ENCODE measurements at regions not wholly inside any gene's neighbourhood (a gene's known extent, or its start where the extent isn't known, plus 50 kb on each side); places are given as distances from the start of the nearest gene placed in this dataset.
"Not testable (repeated sequence)": the region's sequence is repeated elsewhere in the genome, so short reads cannot be mapped to it uniquely, and the experiment has no call there.

- DNase-seq = no peak
Measured at GRCh38 chr18:39305766-39306165, 1740.2 kb upstream of the CELF4 start.

- DNase-seq = no peak
Measured at GRCh38 chr18:39302481-39302880, 1736.9 kb upstream of the CELF4 start.

- DNase-seq = no peak
Measured at GRCh38 chr18:39299152-39299551, 1733.6 kb upstream of the CELF4 start.

- DNase-seq = no peak
Measured at GRCh38 chr18:39297225-39297624, 1731.6 kb upstream of the CELF4 start.

GRCh38 chr18:39296293-39296888 is 1730.8 kb upstream of the CELF4 start:
- no peak for DNase-seq

- DNase-seq = no peak
Measured at GRCh38 chr18:39276764-39277163, 1711.2 kb upstream of the CELF4 start.

GRCh38 chr18:39274535-39274934 is 1708.9 kb upstream of the CELF4 start:
- DNase-seq = no peak

- no peak for DNase-seq
Measured at GRCh38 chr18:39272230-39272629, 1706.6 kb upstream of the CELF4 start.

GRCh38 chr18:39271654-39272053 is 1706.1 kb upstream of the CELF4 start:
- no peak for DNase-seq

GRCh38 chr18:39260565-39260964 is 1695.0 kb upstream of the CELF4 start:
- DNase-seq = no peak

- DNase-seq = no peak
Measured at GRCh38 chr18:39259736-39260135, 1694.1 kb upstream of the CELF4 start.

GRCh38 chr18:39244242-39244641 is 1678.6 kb upstream of the CELF4 start:
- no peak for DNase-seq

GRCh38 chr18:39241534-39241933 is 1675.9 kb upstream of the CELF4 start:
- no peak for DNase-seq

- no peak for DNase-seq
Measured at GRCh38 chr18:39238981-39239660, 1673.5 kb upstream of the CELF4 start.

- no peak for DNase-seq
Measured at GRCh38 chr18:39235118-39235719, 1669.6 kb upstream of the CELF4 start.

GRCh38 chr18:39232937-39233336 is 1667.3 kb upstream of the CELF4 start:
- DNase-seq = no peak

GRCh38 chr18:39232490-39232889 is 1666.9 kb upstream of the CELF4 start:
- no peak for DNase-seq

GRCh38 chr18:39230086-39230803 is 1664.6 kb upstream of the CELF4 start:
- DNase-seq = no peak

- not testable (repeated sequence) for DNase-seq
Measured at GRCh38 chr18:39227769-39228168, 1662.2 kb upstream of the CELF4 start.

- DNase-seq = no peak
Measured at GRCh38 chr18:39225373-39225772, 1659.8 kb upstream of the CELF4 start.

GRCh38 chr18:39223283-39223682 is 1657.7 kb upstream of the CELF4 start:
- no peak for DNase-seq

GRCh38 chr18:39215920-39216319 is 1650.3 kb upstream of the CELF4 start:
- no peak for DNase-seq

GRCh38 chr18:39211461-39211860 is 1645.9 kb upstream of the CELF4 start:
- DNase-seq = no peak

GRCh38 chr18:39209173-39209572 is 1643.6 kb upstream of the CELF4 start:
- no peak for DNase-seq
